T-helper 2 cell (primary cell): ENCODE measurements at regions not wholly inside any gene's neighbourhood (a gene's known extent, or its start where the extent isn't known, plus 50 kb on each side); places are given as distances from the start of the nearest gene placed in this dataset.

Experiments used
- DNase-seq, 5 experiments: peaks; one replicate each; pipeline versions ENCODE4 v3.0.0 to v3.0.0-alpha.2; 2012 to 2022

DNA sequence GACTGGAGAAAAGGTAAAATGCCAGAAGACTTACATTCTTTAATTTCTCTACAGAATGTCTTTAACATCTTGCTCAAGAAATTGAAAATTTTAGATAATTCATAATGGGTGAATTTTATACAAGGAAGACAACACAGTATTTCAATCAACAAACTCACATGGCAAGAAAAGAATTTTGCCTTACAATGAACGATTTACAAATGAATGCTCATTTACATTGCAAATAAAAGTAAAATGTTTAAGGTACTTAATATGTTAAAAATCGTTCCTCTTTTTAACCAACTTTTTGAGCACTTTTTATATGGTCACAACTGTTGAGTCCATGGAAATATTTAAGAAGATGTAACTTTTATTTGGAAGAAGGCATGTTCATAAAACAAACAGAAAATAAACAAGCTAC, 174.8 kb upstream of the UBE2E2 start:
- DNase-seq: no peak

DNA sequence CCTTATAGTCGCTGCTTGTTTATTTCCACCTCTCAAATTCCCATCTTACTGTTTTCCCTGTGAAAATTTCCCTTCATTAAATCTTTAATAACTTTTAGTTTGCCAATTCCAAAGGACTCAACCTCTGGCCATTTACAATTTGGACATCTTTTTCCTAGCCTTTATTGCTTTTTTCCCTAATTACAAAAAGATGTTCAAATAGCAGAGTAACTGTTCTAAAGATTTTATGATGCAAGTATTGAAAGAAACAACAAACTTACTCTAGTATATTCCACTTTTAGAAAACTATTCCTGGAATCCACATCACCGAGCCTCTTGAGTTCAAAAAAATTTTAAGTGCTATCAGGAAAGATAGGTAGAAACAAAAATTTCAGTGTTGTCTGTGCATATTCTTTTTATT, 174.1 kb upstream of the UBE2E2 start:
- no peak for DNase-seq

DNA sequence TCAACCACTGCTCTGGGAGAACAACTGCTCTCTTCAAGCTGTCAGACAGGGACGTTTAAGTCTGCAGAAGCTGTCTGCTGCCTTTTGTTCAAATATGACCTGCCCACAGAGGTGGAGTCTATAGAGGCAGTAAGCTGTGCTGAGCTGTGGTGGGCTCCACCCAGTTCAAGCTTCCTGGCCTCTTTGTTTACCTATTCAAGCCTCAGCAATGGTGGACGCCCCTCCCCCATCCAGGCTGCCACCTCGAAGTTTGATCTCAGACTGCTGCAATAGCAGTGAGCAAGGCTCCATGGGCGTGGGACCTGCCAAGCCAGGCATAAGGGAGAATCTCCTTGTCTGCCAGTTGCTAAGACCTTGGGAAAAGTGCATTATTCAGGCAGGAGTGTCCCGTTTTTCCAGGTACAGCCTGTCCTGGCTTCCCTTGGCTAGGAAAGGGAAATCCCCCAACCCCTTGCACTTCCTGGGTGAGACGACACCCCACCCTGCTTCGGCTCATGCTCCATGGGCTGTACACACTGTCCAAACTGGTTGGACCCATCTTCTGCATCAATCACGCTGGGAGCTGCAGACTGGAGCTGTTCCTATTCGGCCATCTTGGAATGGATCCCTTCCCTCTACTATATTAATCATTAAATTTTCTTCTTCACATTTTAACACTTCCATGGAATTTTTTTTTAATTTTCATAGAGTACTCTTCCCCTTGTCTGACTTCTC, 167.0 kb upstream of the UBE2E2 start:
- DNase-seq: peak in 1 of 5 experiments; percentile 1

DNA sequence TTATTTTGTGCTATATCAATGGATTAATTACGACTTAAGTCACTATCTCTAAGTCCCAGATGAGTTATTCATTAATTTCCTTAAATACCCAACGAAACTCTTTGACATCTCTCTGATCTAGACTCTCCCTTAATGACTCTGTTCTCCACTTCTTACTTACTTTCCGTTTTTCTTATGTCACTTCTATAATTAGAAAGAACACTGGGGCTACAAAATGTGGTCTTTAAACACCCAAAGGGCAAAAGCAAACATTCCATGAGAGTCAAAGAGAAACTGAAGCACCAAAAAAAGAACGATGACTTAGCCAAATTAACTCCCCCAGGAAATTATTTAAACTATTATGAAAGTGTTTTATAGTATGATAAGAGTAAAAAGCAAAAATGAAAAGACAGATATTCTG, 166.4 kb upstream of the UBE2E2 start:
- DNase-seq: no peak

DNA sequence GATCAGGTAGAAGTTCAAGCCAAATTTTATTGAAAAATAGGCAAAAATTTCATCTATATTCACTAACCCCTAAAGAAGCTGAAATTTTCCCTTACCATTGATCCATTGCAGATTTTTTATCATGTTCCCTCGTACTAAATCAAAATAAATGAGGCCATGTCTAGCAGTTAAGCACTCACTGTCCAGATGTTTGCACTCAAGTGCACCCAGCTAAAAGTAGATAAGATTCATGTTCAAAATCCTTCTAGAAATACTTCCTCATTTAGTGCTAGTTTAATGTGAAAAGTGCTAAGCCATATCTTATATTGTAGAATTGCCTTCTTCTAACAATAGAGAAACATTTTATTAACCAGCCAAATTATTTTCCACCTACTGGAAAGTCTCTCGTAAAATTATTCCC, 164.7 kb upstream of the UBE2E2 start:
- no peak for DNase-seq

DNA sequence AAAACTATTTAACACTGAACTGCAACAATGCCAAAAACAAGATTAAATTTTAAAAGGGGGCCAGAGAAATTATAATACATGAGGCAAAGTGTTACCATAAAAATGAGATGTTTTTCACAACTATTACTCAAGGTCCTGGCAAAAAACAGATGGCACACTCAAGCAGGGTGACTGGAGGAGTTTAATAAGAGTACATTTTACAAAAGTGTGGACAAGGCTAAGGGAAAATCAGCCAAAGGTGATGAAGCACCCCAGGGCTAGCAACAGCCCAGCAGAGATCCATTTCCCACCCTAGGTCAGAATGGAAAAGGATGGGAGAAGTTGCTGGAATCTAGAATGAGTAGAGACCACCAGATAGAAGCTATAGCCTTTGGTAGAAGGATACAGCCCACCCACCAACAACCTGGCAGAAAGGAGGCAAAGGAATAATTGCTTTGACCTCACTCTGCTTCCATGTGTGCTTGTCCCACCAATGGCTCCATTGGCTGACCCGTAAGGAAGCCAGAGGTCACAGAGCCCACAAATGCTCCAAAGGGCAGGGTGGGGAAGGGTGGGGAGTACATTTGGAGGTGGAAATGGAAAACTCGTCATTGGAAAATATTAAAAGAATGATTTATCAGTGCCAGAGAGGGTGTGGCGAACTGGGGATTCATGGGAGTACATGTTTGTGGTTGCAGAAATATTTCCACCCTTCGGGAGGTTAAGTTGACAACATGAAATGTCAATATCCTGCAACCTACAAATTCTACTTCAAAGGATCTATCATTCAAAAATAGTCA, 161.0 kb upstream of the UBE2E2 start:
- DNase-seq: no peak

DNA sequence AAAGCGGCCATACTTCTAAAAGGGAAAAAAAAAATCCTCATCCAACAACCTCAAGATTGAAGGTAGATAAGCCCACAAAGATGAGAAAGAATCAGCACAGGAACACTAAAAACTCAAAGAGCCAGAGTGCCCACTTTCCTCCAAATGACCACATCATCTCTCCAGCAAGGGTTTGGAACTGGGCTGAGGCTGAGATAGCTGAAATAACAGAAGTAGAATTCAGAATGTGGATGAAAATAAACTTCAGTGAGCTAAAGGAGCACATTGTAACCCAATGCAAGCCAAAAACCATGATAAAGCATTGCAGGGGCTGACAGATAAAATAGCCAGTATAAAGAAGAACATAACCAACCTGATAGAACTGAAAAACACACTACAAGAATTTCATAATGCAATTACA, 158.7 kb upstream of the UBE2E2 start:
- DNase-seq: no peak

DNA sequence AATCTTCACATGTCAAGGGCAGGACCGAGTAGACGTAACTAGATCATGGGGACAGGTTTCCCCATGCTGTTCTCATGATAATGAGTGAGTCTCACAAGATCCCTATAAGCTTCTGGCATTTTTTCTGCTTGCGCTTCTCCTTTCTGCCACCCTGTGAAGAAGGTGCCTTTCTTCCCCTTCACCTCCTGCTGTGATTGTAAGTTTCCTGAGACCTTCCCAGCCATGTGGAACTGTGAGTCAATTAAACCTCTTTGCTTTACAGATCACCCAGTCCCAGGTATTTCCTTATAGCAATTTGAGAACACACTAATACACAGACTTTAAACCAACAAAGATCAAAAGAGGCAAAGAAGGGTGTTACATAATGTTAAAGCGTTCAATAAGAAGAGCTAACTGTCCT, 156.6 kb upstream of the UBE2E2 start:
- DNase-seq: no peak

DNA sequence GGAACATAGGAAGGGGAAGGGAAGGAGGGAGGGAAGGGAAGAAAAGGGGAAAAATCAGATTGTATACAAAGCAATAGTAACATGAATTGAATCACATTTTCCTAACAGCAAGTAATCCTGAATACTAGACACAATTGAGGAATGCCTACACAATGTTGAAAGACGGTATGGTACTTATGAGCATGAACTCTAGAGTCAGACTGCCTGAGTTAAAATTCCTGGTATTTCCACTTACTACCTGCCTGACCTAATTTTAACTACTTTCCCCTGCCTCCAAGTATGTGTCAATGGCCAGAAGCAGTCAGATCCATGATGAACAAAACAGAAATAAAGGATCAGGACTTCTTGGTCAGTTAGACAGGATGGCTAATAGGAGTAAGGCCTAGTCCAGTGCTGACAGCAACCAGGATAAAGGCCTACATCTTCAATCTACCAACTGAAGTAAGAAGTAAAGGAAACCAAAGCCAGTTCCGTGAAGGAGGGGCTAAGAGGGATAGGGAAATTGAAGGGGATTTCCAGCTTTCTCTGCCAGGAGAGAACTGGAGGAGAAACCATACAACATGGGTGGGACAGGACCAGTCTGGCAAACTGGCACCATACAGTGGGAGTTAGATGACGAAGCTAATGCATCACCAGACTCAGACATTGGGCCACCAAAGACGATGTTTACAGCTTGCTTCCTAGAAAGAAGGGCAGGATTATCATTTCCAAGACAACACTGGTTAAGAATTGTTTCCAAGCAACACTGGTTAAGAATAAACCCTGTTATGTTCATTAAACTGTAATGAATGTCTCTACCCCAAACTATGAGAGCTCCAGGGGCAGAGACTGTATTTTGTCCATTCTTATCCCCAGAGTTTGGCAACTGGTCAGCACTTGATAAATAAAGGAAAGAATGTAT, 151.6 kb upstream of the UBE2E2 start:
- DNase-seq: no peak

DNA sequence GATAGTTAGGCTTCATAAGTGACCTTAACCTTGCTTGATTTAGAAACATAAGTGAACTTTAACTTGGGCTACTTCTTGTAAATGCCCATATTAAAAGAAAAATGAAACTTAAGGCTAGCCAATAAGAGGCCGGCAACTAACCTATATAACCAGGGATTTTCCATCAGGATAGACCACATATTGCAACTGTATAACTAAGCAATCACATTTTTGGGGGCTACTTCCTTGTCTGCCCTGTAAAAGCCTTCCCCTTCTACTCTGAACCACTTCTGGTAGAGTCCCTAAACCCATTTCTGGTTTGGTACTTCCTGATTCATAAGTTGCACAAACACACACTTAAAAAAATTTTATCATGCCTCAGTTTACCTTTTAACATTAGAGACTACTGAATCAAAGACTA, 150.9 kb upstream of the UBE2E2 start:
- no peak for DNase-seq

DNA sequence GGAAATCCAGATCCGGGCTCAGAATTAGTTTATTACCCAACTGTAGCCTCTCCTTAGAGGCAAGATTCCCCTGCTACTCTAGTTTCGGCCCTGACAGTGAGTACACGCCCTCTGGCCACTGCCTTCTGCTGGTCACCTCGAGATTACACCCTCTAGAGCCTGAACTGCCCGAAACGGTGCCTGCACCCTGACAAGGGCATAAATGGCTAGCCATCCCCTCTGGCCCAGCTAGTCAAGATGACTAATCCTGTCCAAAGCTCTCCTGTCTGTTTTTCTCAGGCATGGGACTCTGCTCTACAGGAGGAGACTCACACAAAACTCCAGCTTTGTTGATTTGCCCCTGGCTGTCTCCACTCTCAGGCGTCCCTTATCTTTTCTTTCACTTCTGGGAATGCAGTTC, 150.5 kb upstream of the UBE2E2 start:
- DNase-seq: no peak

DNA sequence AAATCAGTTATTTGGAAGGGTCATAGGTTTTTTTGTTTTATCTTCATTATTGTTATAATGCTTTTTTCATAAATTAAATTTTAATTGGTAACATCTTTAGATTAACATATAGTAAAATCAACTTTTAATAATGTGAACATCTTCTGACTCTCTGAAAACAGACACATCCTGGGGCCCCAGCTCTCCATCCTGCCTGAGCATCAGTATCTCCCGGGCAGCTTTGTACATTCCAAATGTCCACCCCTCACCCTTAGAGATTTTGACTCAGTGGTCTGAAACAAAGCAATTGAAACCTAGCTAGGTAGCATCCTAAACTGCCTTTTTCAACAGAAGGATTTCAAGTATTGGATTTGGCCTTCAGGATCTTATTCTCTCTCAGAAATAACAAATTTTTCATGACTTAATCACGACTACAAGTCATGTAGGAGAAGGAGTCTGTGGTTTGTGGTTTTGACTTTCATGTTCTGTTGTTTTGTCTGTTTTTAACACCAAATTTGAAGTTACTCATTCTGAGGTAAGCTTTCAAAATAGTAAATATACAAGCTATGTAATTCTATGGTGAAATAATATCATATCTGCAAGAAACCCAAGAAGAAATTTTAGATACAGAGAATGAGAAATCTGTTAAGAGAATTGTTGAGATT, 147.3 kb upstream of the UBE2E2 start:
- DNase-seq: no peak

DNA sequence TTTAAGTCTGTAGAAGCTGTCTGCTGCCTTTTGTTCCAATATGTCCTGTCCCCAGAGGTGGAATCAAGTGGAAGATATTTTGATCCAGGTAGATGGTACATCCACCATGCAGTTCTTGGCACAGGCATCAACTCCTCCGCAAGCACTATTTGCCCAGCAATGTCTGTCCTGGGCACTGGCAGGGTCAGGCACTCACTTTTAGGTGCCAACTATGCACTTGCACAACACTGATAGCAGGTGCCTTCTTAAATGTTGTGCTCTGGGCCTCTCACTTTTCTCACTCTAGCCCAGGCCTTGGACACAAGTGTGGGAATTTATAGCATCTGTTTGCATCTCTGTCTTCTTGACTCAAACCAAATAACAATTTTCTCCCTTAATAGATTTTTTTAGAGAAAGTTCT, 140.5 kb upstream of the UBE2E2 start:
- no peak for DNase-seq

DNA sequence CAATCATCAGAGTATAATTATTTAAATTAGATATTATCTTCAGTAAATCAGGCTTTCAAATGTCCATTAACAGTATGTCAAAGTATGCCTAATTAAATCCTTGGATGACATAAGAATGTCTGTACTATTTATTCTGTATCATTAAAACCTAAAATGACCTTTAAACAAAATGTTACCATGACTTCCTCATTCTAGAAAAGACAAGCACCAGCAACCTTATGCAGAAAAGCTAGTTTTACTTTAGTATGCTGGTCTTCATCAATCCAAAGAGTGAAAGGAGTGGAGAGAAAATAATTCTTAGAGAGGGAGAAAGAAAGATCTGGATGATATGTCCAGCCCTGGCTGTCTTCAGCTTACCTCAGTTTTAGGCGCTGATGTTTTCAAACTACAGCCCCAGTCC, 140.1 kb upstream of the UBE2E2 start:
- no peak for DNase-seq

DNA sequence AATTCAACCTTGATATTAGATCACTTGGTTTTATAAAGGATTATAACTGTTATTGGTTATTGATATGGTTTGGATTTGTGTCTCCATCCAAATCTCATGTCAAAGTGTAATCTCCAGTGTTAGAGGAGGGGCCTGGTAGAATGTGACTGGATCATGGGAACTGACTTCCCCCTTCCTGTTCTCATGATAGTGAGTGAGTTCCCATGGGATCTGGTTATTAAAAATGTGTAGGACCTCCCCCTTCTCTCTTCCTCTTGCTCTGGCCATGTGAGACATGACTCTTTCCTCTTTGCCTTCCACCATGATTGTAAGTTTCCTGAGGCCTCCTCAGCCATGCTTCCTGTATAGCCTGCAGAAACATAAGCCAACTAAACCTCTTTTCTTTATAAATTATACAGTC, 136.0 kb upstream of the UBE2E2 start:
- no peak for DNase-seq

DNA sequence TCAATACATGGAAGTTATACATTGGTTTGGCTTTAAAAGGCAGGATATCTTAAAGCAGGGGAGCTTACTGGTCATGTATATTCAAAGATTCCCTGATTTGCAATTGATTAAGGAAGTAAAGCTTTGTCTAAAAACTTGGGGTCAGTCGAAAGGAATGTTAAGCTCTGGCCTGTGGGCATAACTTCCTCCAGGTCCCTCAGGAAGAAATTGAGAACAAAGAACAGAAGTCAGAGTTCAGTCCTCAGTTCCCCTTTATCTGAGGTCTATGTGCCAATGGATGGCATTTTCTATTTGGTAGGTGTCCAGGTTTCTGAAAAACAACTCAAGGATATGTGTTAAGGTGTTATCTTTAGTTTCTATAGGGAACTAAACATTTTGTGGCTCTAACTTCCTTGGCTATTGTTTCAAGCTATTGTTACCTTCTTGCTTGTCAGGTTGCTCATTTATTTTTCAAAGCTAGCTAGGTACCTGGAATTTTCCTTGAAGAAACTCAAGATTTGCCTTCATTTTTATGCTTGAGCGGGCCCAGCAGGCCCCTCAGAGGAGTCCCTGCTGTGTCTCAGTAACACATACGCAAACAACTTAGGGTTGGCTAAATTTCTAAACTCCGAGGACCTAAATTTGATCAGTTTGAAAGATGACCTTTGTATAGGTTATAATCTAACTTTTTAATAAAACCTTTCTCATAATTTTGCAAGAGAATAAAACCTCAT, 135.0 kb upstream of the UBE2E2 start:
- no peak for DNase-seq

DNA sequence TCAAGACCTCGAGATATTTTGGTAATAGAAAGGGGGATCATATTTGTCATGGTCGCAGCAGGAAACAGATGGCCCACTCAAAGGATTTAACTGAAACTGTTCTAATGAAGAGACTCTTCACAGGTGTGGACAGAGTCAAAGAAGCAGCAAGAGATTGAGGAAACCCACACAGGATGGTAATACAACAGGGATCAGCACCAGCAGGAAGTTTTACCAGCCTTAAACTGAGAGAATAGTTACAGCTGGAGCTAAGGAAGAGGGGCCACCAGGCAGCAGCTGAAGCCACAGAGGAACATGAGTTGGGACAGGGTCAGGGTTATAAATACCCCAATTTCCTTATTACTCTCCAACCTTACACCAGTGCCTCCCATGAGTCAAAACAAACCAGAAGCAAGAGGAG, 131.8 kb upstream of the UBE2E2 start:
- DNase-seq: no peak

DNA sequence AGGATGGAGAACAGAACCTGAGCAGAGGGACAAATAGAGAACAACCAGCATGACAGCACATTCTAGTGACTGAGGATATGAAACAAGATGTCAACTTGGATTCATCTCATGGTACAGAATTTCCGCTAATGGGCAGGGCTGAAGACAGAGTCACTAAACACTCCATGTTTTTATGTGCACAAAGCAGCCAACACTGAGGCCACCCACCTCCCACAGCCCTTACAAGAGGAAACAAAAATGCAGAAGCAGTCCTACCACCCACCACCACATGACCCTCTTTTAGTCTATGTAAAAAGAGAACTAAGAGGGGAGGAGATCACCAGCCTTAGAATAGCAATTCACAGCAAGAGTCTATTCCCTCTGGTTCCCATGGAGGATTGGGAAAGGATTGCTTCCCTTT, 131.4 kb upstream of the UBE2E2 start:
- no peak for DNase-seq

DNA sequence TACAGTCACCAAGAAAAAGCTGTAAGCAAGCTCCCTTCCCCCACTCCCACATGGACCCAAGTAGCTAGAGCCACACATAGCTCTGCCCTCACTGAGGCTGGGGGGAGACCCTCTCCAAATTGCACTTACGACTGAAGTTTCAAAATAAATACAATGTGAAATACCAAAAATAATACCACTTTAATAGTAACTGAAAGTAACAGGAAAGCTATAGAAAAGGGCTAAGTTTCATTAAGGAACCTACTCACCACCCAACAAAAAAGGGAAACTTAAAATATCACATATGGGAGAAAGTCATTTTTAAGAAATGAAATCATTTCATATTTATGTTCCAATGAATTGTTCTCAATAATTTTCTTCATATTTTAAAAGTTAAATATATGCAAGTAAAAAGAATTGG, 130.4 kb upstream of the UBE2E2 start:
- DNase-seq: no peak

DNA sequence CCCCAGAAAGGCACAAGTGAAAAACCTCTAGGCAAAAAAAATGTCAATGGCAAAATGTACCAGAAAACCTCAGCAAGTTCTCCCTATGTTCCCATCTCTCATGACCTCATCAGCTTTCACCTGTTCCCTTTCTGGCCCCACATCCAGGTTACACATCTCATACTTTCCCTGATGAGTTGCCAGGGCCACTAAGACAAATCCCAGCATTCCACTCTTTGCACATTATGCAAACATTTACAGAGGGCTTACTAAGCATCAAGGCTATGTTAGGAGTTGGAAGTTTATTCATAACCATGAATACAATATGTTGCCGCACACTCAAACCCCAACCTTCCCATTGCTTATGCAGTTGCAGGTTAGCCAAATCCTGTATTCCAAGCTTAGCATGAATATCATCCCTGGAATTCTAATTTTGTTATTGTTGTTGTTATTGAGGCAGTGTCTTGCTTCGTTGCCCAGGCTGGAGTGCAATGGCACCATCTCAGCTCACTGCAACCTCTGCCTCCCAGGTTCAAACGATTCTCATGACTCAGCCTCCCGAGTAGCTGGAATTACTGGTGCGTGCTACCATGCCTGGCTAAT, 129.3 kb upstream of the UBE2E2 start:
- DNase-seq: no peak

DNA sequence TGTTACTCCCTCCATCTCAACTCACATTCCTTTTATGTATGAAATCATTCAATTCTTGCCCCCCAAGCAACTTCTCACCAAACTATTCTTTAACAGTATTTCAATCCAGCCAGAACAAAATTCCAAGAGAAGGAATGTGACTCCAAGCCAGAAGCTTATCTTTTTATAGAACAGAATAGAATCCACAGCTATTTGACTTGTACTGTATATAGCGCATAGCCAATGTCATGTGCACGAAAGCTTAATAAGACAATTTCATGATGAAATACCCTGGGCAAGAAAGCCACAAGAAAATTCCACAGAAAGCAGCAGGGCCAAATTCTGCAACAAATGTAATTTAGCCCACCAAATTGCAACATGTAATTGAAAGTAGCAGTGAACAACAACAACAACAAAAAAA, 127.6 kb upstream of the UBE2E2 start:
- no peak for DNase-seq

DNA sequence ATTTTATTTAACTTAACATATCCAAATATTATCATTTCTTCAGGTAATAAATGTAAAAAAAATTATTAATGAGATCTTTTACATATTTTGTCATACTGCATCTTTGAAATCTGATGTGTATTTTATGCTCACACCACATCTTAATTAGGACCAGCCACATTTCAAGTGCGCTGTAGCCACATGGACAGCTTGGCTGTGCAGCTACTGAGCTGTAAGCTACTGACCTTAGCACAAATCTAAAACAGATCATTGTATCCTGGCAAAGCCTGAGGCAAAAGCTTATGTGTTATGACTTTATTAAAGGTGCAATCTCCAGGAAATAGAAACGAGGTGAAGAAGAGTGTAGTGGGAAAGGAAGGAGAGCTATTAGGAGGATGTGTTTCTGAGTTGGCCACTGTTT, 126.7 kb upstream of the UBE2E2 start:
- DNase-seq: no peak
